GM19397 (cell line): ENCODE measurements at regions not wholly inside any gene's neighbourhood (a gene's known extent, or its start where the extent isn't known, plus 50 kb on each side); places are given as distances from the start of the nearest gene placed in this dataset.

Experiments used
- ATAC-seq: cut with Tn5 transposase; IDR thresholded peaks from one replicate; pipeline ENCODE4 v1.9.1; 2021; ENCODE audit warnings: mild to moderate bottlenecking, moderate library complexity; ENCODE audit not compliant: unreplicated experiment

DNA sequence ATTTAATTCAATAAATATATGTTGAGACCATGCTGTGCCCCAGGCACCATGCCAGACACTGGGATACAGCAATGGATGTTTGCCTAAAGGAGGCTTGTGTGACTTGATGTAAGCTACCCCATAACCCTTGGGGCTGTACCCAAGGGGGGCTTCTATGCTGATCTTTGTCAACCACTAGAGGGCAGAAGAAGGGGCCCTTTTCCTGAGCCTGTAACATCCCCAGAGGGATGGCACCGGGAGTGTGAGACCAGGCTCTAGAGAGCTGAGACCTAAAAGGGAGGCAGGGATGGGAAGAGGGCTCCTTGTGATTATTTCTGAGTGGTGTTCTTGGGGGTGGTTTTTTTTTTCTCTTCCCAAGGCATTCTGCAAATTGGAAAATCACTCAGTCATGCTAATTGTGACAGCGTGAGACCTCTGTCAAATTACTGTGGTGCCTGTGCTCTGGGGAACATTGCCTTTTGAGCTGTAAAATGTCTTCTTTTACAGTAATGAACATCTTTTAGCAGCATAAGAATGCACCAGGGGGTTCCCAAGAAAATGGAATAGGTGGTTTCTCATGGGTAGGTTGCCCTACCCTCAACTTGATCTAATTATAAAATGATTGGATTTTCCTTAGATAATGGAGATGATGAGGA lies 138.7 kb upstream of the SLC24A3 start:
- ATAC-seq, result no peak

- ATAC-seq, result no peak
Measured at GRCh38 chr20:19074356-19074755, 138.1 kb upstream of the SLC24A3 start.

DNA sequence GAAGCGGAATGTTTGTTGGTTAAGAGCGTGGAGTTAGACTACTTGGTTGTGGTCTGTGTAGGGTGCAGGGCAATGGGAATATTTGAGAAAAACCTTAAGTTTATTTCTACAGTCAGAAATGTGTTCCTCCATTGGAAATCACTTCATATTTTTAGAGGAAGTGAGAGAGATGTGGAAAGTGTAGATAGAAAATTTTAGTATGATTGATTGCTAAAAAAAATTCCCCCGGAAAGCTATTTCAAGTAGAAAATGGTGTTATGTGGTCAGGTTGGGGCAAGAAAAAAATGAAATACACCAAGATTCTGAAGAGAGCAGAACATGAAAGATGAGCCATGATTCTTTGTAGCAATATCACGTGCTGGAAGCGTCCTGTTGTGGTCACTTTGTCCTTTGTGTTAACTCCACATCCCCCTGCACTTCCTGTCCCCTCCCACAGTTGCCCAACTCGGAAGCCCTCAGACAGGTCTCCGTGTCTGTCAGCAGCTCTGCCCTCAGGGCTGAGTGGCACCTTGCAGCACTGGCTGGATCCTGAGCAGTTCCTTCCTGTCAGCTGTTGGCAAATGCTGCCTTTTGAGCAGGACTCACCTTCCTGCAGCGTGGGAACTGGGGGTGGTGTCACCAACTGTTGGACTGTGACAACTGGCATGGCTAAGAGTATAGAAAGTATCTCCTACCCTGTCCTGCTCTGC lies 137.5 kb upstream of the SLC24A3 start:
- ATAC-seq, result peak; percentile 56

DNA sequence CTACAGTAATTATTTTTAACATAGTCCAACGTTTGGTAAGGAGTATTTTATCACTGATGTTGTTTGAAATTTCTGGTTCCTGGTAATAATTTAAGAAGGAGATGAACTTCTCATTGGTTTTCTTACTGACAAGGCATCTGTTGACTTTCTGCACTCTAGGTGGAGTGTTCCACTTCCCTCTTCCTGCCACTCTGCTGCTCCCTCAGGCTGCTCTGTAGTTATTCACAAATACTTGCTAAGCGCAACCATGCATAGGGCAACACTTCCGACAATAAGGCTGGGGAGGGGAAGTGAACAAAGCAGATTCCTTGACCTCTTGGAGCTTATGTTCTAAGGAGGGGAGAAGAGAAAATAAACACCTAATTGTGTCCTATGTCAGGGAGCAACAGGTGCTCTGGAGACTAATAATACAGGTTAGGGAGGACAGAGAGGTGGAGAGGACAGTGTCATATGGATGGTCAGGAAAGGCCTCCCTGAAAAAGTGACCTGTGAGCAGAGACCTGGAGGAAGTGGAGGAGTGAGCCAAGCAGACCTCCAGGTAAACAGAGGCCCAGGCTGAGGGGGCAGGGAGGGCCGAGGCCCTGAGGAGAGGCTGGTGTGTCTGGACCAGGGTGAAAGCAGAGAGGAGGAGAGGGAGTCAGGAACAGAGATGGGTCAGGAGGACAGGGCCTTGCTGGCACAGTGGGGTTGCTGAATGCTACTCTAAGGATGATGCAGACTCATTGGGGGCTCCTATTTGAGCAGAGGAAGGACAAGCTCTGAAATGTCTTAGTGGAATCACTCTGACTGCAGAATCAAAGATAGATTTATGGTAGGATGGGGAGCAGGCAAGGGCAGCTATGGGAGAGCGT lies 134.8 kb upstream of the SLC24A3 start:
- no peak for ATAC-seq

GRCh38 chr20:19078448-19079373 lies 133.7 kb upstream of the SLC24A3 start:
- no peak for ATAC-seq

GRCh38 chr20:19079536-19080299 lies 132.7 kb upstream of the SLC24A3 start:
- no peak for ATAC-seq

- no peak for ATAC-seq
Measured at GRCh38 chr20:19081937-19082336, 130.5 kb upstream of the SLC24A3 start.

- ATAC-seq, result no peak
Measured at GRCh38 chr20:19083136-19083621, 129.3 kb upstream of the SLC24A3 start.

DNA sequence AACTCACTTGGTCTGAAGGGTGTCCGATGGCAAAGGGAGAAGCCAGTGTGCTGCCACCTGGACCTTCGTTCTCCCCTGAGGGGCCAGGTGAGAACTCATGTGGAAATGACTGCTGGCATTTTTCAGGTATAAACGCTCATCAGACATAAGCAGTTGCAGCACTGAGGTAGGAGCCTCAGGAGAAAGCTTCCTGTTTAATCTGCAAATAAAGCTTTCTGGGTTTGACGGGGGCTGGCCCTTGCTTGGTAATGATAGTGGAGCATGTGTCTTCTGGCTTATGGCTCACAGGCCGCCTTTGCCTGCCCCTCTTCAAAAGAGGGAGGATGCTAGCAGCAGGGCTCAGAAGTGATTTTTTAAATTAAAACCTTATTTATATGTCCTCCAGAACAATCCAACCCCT lies 122.1 kb upstream of the SLC24A3 start:
- ATAC-seq, result no peak

- ATAC-seq, result no peak
Measured at GRCh38 chr20:19094959-19095541, 117.4 kb upstream of the SLC24A3 start.

DNA sequence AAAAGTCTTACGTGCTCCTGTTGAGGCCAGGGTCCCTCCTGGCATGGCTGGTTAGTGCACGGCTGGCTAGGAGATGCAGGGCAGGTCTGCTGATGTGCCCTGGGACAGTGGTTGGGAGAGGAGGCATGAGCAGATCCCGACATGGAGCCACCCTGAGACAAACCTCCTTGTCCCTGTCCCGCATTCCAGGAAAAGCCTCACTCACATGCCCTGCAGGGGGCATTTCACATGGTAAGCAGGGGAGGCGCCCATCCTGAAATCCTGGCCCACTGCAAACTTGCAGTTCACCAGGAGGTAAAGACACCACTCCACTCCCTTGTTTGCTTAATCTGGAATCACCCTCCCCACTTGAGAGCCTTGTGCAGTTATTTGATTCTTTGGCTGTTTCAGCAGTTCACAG lies 116.7 kb upstream of the SLC24A3 start:
- ATAC-seq, result no peak

GRCh38 chr20:19096843-19097242 lies 115.6 kb upstream of the SLC24A3 start:
- no peak for ATAC-seq

DNA sequence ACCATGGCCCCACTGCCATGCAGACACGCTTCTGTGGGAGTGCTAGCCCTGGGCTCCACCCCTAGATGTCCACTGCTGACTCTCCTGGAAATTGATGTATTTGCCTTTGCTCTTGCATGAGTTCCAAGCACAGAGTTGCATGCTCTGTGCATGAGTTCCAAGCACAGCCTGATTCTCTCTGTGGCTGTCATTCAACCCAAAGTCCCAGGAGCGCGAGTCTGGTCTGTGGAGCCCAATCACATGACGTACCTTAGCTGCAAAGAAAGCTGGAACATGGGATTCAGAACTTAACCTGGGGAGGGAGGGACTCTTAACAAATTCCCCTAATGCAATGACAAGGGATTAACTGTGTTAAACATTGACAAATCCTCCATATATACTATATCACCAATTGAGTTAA lies 114.3 kb upstream of the SLC24A3 start:
- no peak for ATAC-seq

DNA sequence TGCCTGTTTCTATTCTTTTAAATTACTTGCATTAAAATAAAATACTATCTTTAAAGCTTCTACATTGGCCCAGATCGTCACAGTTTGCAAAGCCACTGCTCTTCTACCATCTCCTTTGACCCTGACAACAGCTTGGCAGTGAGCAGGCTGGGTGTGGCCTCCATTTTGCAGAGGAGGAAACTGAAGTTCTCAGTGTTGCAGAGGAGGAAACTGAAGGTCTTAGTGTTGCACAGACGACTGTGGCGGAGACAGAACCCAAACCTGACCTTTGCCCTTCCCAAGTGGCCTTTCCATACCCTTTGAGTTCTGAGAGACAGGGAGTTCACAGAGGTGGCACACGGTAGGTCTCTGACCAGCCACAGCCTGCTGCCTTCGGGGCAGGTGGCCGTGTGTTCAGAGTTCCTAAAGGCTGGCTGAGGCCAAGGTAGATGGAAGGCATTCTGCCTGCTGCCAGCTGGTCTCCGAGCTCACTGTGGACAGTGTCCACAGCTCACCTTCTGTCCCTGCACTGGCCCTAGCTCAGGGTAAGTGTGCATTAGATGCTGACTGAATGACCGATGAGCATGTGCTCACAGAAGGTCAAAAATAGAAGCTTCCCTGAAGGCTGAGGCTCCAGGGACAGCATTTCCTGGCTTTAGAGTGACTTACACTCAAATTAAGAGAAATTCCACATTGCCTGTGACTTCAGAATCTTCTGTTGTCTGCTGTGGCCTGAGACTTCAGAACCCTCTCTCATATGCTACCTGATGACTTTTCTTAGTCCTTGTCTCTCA lies 113.5 kb upstream of the SLC24A3 start:
- ATAC-seq, result no peak

- ATAC-seq, result no peak
Measured at GRCh38 chr20:19099596-19100545, 112.6 kb upstream of the SLC24A3 start.

GRCh38 chr20:19100975-19101374 lies 111.5 kb upstream of the SLC24A3 start:
- ATAC-seq, result no peak

DNA sequence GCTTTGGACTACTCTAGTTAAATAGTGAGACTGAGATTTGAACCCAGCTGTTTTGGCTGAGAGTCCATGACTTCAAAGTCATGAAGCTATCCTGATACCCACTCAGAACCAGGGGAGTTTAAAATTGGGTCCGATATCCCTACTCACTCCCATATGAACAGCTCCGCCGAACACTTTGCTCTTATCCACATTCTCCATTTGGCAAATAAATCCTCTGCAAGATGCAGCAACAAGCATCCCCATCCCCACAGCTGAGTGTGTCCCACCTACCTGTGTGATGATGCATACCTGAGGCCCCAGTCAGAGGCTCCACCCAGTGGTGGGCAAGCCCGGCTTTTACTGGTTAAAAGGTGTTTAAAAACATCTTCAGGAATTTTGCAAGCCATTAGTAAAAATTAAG lies 108.3 kb upstream of the SLC24A3 start:
- ATAC-seq, result no peak

- no peak for ATAC-seq
Measured at GRCh38 chr20:19108155-19108554, 104.3 kb upstream of the SLC24A3 start.
